ENCODE measurements at regions not wholly inside any gene's neighbourhood (a gene's known extent, or its start where the extent isn't known, plus 50 kb on each side); places are given as distances from the start of the nearest gene placed in this dataset.

DNA sequence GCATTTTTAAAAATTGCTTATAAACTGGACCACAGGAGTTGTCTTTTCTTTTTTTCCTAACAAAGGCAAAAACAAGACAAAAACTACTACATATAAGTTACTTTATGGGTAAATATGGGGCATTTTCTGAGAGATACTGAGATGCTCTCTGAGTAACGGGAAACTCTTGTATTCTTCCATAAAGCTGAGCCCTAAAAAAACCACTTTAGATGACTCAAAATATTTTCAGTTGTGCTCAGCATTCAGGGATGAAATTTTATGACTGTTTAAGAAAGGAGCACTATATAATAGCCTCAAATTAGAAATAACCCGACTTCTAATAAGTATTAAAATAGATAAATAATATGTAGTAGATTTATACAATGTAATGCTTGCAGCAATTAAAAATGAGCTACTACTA lies 644.5 kb downstream of the KCTD16 start:
- Histone ChIP-seq H3K36me3 (ENCODE audit: control insufficient read depth, insufficient read depth, low read length, severe bottlenecking) (no peaks in the 10 kb centered on the region), H3K4me3 (ENCODE audit: low read length) (no peak overlapping the region), H3K27me3 (replicated peaks; ENCODE audit: control insufficient read depth, insufficient read depth, low read length) (no peaks in the 10 kb centered on the region), H3K9me3 (ENCODE audit: control insufficient read depth, low read length) (peaks cover 4% of the 10 kb centered on the region), H3K9ac (ENCODE audit: low read length) (no peak overlapping the region), H3K4me1 (ENCODE audit: control insufficient read depth, insufficient read depth, low read length) (peaks cover 19% of the 10 kb centered on the region)
- peak; percentile 18 for DNase-seq (ENCODE audit: low read depth)

DNA sequence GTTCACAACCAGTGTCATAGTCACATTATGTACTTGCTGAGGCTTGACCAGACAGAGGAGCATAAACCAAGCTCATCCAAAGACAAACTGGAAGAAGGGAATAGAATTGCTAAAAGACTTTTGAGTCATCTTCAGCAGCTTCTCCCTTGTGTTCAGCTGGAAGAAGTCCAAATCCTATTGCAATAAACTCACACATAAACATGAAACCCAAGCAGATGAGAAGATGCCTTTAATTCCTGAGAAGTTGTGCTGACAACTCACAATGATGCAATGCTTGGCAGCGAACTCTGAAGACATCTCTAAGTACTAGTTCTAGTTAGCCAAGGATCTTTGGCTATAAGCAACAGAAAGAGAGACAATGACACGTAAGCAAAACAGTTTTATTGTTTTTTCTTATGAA lies 642.1 kb downstream of the KCTD16 start:
- no peak overlapping the region for H3K9ac ChIP-seq (ENCODE audit: low read length)
- peak overlapping the region; percentile 49 for H3K4me3 ChIP-seq (ENCODE audit: low read length)
- peaks cover 4% of the 10 kb centered on the region for H3K9me3 ChIP-seq (ENCODE audit: control insufficient read depth, low read length)
- H3K27me3 ChIP-seq (replicated peaks; ENCODE audit: control insufficient read depth, insufficient read depth, low read length), result no peaks in the 10 kb centered on the region
- peak; percentile 97 for DNase-seq (ENCODE audit: low read depth)
- no peaks in the 10 kb centered on the region for H3K36me3 ChIP-seq (ENCODE audit: control insufficient read depth, insufficient read depth, low read length, severe bottlenecking)
- H3K4me1 ChIP-seq (ENCODE audit: control insufficient read depth, insufficient read depth, low read length), result peaks cover 19% of the 10 kb centered on the region

DNA sequence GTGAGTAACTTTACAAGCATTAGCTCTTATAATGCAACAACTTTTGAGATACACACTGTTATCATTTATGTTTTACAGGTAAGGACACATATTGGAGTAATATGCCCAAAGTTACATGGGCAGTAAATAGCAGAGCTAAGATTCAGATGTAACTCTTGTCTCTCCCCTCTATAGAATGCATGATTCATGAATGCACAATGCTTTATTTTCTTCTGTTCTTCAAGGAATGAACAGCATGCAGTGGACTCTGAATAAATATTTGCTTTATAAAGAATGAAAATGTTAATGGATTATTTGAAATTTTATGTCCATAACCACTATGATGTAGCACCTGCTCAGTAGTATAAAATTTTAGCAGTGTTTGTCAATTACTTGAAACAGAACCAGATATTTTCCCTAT lies 629.5 kb downstream of the KCTD16 start:
- Histone ChIP-seq H3K9me3 (ENCODE audit: control insufficient read depth, low read length) (no peaks in the 10 kb centered on the region), H3K4me3 (ENCODE audit: low read length) (no peak overlapping the region), H3K4me1 (ENCODE audit: control insufficient read depth, insufficient read depth, low read length) (peaks cover 11% of the 10 kb centered on the region), H3K27me3 (replicated peaks; ENCODE audit: control insufficient read depth, insufficient read depth, low read length) (no peaks in the 10 kb centered on the region), H3K9ac (ENCODE audit: low read length) (no peak overlapping the region), H3K36me3 (ENCODE audit: control insufficient read depth, insufficient read depth, low read length, severe bottlenecking) (no peaks in the 10 kb centered on the region)
- DNase-seq (ENCODE audit: low read depth), result peak; percentile 51

DNA sequence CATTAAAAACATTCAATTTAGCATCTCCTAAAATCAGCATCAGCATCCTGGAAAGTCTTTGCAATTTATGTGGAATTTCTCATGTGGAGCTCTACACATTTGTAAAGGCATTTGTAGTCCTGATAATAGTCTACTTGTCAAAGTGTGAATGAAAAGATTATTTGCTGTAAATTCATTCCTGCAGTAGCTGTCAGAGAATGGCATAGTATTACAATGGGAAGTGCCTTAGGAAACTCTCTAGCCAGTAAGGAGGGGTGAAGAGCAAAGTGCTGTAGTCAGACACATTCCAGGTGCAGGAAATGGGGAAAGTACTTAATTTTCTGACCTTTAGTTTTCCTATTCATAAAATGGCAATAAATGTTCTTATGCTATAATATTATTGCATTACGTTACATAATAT lies 627.9 kb downstream of the KCTD16 start:
- H3K27me3 ChIP-seq (replicated peaks; ENCODE audit: control insufficient read depth, insufficient read depth, low read length), result no peaks in the 10 kb centered on the region
- H3K4me3 ChIP-seq (ENCODE audit: low read length), result no peak overlapping the region
- H3K4me1 ChIP-seq (ENCODE audit: control insufficient read depth, insufficient read depth, low read length), result peaks cover 18% of the 10 kb centered on the region
- DNase-seq (ENCODE audit: low read depth), result peak; percentile 2
- H3K36me3 ChIP-seq (ENCODE audit: control insufficient read depth, insufficient read depth, low read length, severe bottlenecking), result no peaks in the 10 kb centered on the region
- H3K9me3 ChIP-seq (ENCODE audit: control insufficient read depth, low read length), result no peaks in the 10 kb centered on the region
- no peak overlapping the region for H3K9ac ChIP-seq (ENCODE audit: low read length)

DNA sequence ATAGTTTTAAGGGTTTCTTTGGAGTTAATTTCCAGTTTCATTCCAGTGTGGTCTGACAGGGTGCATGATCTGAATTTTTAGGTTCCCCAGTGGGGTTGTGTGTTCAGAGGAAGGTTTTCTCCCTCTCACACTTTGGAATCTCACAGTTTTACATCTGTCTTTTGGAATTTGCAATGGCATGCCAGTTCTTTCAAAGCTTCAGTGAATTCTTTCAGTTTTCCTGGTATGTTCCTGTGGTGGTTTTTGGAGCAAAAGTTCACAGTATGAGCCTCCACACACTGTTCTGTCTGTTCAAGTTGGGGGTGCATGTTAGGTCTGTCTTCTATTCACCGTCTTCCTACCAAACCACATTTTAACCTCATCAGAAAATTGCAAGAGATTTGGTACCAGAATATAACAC lies 624.2 kb downstream of the KCTD16 start:
- no peaks in the 10 kb centered on the region for H3K36me3 ChIP-seq (ENCODE audit: control insufficient read depth, insufficient read depth, low read length, severe bottlenecking)
- H3K4me3 ChIP-seq (ENCODE audit: low read length), result no peak overlapping the region
- H3K27me3 ChIP-seq (replicated peaks; ENCODE audit: control insufficient read depth, insufficient read depth, low read length), result no peaks in the 10 kb centered on the region
- H3K9me3 ChIP-seq (ENCODE audit: control insufficient read depth, low read length), result peaks cover 13% of the 10 kb centered on the region
- DNase-seq (ENCODE audit: low read depth), result peak; percentile 75
- no peak overlapping the region for H3K9ac ChIP-seq (ENCODE audit: low read length)
- H3K4me1 ChIP-seq (ENCODE audit: control insufficient read depth, insufficient read depth, low read length), result peaks cover 18% of the 10 kb centered on the region

DNA sequence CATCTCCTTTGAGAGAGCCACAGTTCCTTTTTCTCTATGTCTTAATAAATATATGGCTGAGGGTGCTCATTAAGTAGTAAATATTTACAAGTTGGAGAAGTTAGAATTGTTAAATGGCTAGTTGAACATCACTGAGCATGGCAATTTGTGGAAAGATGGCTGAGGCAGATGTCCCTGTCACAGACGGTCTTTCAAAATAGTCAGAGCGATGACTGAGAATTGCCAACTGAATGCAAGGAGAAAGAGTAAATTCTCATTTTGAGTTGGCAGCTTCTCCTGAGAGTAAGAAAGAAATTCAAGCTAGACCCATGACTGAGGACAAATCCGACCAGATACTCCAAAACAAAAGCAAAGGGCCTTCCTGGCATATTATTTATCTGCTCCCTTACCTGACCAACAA lies 617.9 kb downstream of the KCTD16 start:
- no peaks in the 10 kb centered on the region for H3K36me3 ChIP-seq (ENCODE audit: control insufficient read depth, insufficient read depth, low read length, severe bottlenecking)

DNA sequence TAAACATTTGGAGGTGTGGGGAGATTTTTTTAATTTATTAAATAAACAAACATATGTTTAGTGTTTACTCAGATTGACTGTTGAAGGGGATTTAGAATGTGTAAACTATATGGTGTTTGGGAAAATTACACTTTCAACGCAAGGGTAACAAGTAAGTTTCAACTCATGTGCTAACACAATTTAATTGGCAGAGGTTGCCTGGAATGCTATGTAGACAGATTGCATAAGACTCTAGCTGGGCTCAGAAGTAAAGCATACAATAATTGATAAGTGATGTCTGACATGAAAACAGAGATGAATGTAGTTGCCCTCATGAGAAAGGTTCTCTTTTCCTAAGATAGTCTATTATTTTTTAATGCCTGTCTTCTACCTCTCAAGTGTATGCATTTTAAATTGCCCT lies 617.4 kb downstream of the KCTD16 start:
- Histone ChIP-seq H3K27me3 (replicated peaks; ENCODE audit: control insufficient read depth, insufficient read depth, low read length) (no peaks in the 10 kb centered on the region), H3K4me3 (ENCODE audit: low read length) (no peak overlapping the region), H3K36me3 (ENCODE audit: control insufficient read depth, insufficient read depth, low read length, severe bottlenecking) (no peaks in the 10 kb centered on the region), H3K9ac (ENCODE audit: low read length) (no peak overlapping the region), H3K4me1 (ENCODE audit: control insufficient read depth, insufficient read depth, low read length) (no peaks in the 10 kb centered on the region), H3K9me3 (ENCODE audit: control insufficient read depth, low read length) (peaks cover 13% of the 10 kb centered on the region)
- DNase-seq (ENCODE audit: low read depth), result peak; percentile 60

More for the DNA sequence above, 617.9 kb downstream of the KCTD16 start:
- H3K9ac ChIP-seq (ENCODE audit: low read length), result no peak overlapping the region
- no peak for DNase-seq (ENCODE audit: low read depth)
- no peak overlapping the region for H3K4me3 ChIP-seq (ENCODE audit: low read length)
- H3K9me3 ChIP-seq (ENCODE audit: control insufficient read depth, low read length), result peaks cover 13% of the 10 kb centered on the region
- H3K27me3 ChIP-seq (replicated peaks; ENCODE audit: control insufficient read depth, insufficient read depth, low read length), result no peaks in the 10 kb centered on the region
- H3K4me1 ChIP-seq (ENCODE audit: control insufficient read depth, insufficient read depth, low read length), result no peaks in the 10 kb centered on the region

DNA sequence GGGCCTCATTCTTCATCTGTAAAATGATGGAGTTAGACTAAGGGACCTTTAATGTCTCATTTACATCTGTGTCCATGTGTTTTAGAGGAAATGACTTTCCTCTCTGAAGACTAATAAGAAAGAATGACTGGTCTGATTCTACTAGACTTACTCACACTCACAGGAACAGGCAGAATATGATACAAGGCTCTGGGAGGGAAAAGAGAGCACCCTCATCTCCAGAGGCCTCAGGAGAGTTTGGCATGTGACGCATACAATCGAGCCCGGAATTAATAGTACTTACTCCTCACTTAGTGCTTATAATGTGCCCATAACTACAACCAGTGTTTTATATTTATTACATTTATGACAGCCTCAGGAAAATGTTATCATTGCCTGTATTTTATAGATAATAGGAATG lies 608.7 kb downstream of the KCTD16 start:
- Histone ChIP-seq H3K4me3 (ENCODE audit: low read length) (no peak overlapping the region), H3K36me3 (ENCODE audit: control insufficient read depth, insufficient read depth, low read length, severe bottlenecking) (no peaks in the 10 kb centered on the region), H3K9me3 (ENCODE audit: control insufficient read depth, low read length) (no peaks in the 10 kb centered on the region), H3K9ac (ENCODE audit: low read length) (no peak overlapping the region), H3K4me1 (ENCODE audit: control insufficient read depth, insufficient read depth, low read length) (peaks cover 18% of the 10 kb centered on the region), H3K27me3 (replicated peaks; ENCODE audit: control insufficient read depth, insufficient read depth, low read length) (no peaks in the 10 kb centered on the region)
- DNase-seq (ENCODE audit: low read depth), result peak; percentile 7

DNA sequence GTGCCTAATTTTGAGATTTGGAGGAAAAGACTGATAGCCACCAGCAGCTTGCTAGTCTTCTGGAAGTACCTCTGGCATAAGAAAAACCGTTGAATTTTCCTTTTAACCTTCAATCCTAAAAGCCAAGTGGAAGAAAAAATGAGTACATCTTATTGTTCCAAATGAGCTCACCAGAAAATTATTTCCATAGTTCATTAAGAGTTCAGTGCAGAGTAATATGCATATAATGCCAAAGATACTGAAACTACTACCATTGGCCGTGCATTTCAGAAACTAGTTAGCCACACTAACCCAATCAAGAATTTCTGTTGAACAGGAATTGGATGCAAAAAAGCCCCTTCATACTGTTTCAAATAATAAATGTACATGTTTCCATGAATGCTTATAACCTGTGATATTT lies 607.9 kb downstream of the KCTD16 start:
- no peak overlapping the region for H3K9ac ChIP-seq (ENCODE audit: low read length)

DNA sequence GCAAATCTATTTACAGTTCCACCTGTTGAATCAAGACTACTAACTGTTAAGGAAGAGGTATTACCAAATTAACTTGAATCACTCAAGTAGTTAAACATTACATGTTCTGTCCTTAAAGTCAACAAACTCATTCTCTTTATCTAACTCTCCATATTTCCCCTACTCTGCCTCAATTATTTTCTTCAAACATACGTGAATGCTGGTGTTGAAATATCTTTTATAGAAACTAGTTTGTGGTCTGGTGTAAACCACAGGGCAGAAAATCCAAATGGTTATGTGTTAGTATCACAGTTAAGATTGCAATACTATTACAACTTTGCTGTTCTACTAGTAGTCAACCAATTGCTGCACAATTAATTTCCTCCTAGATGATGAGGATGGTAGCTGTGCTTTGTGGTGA lies 603.5 kb downstream of the KCTD16 start:
- Histone ChIP-seq H3K9me3 (ENCODE audit: control insufficient read depth, low read length) (no peaks in the 10 kb centered on the region), H3K4me3 (ENCODE audit: low read length) (no peak overlapping the region), H3K27me3 (replicated peaks; ENCODE audit: control insufficient read depth, insufficient read depth, low read length) (no peaks in the 10 kb centered on the region), H3K36me3 (ENCODE audit: control insufficient read depth, insufficient read depth, low read length, severe bottlenecking) (no peaks in the 10 kb centered on the region), H3K9ac (ENCODE audit: low read length) (no peak overlapping the region), H3K4me1 (ENCODE audit: control insufficient read depth, insufficient read depth, low read length) (peaks cover 4% of the 10 kb centered on the region)
- no peak for DNase-seq (ENCODE audit: low read depth)

More for the DNA sequence above, 607.9 kb downstream of the KCTD16 start:
- peak; percentile 51 for DNase-seq (ENCODE audit: low read depth)
- Histone ChIP-seq H3K36me3 (ENCODE audit: control insufficient read depth, insufficient read depth, low read length, severe bottlenecking) (no peaks in the 10 kb centered on the region), H3K27me3 (replicated peaks; ENCODE audit: control insufficient read depth, insufficient read depth, low read length) (no peaks in the 10 kb centered on the region), H3K9me3 (ENCODE audit: control insufficient read depth, low read length) (no peaks in the 10 kb centered on the region), H3K4me1 (ENCODE audit: control insufficient read depth, insufficient read depth, low read length) (peaks cover 18% of the 10 kb centered on the region), H3K4me3 (ENCODE audit: low read length) (no peak overlapping the region)

DNA sequence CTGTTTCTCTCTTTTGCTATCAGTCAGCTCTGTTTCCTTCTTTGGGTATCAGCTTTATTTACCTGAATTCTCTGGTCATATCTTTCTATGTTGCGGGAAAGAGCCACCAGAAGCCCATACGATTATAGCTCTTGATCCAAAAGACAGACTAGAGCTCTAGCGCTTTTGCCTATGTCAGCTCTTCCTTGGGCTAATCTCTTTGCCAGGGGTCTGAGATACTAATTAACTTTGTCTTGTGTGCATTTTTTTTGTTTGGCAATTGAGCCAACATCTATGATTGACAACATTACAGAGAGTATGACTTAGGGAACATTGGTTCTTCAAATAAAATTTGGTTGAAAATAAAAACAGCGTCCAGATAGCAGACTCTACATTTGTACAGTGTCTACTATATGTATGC lies 603.0 kb downstream of the KCTD16 start:
- Histone ChIP-seq H3K4me1 (ENCODE audit: control insufficient read depth, insufficient read depth, low read length) (no peaks in the 10 kb centered on the region), H3K4me3 (ENCODE audit: low read length) (no peak overlapping the region), H3K9ac (ENCODE audit: low read length) (no peak overlapping the region), H3K9me3 (ENCODE audit: control insufficient read depth, low read length) (no peaks in the 10 kb centered on the region), H3K36me3 (ENCODE audit: control insufficient read depth, insufficient read depth, low read length, severe bottlenecking) (no peaks in the 10 kb centered on the region), H3K27me3 (replicated peaks; ENCODE audit: control insufficient read depth, insufficient read depth, low read length) (no peaks in the 10 kb centered on the region)
- DNase-seq (ENCODE audit: low read depth), result no peak

DNA sequence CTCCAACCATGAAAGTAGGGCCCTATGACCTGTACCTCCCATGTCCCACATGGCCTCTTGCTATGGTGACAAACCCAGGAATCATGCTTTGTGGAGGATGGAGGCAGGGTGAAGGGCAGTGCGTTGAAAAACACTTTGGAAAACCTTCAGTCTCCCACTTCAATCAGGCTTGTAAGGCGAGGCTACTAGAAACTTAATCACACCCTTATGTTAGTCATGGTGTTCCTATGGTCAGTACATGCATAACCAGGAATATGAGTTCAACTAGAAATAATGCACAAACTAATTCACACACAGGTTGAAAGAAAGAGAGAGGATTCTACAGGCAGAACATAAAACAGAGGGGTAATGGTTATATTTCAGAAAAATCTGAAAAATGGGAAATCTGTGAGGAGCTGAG lies 601.1 kb downstream of the KCTD16 start:
- DNase-seq (ENCODE audit: low read depth), result no peak
- H3K27me3 ChIP-seq (replicated peaks; ENCODE audit: control insufficient read depth, insufficient read depth, low read length), result no peaks in the 10 kb centered on the region

More for the DNA sequence above, 601.1 kb downstream of the KCTD16 start:
- no peaks in the 10 kb centered on the region for H3K36me3 ChIP-seq (ENCODE audit: control insufficient read depth, insufficient read depth, low read length, severe bottlenecking)
- H3K9me3 ChIP-seq (ENCODE audit: control insufficient read depth, low read length), result no peaks in the 10 kb centered on the region
- H3K9ac ChIP-seq (ENCODE audit: low read length), result no peak overlapping the region
- no peak overlapping the region for H3K4me3 ChIP-seq (ENCODE audit: low read length)
- no peaks in the 10 kb centered on the region for H3K4me1 ChIP-seq (ENCODE audit: control insufficient read depth, insufficient read depth, low read length)
